Body of pancreas (tissue), 4 donors: ENCODE measurements at regions not wholly inside any gene's neighbourhood (a gene's known extent, or its start where the extent isn't known, plus 50 kb on each side); places are given as distances from the start of the nearest gene placed in this dataset.
A peak's percentile ranks its signal among the peaks of the same experiment; 100 is the strongest.

Experiments
- ATAC-seq: fragments of 150-250 bp; one replicate; pipeline ENCODE4 v1.9.1; 2016
- DNase-seq, 4 donors: peaks; one replicate each; pipeline ENCODE4 v3.0.0-alpha.2; 2019
- H3K27ac ChIP-seq, 4 donors: fragments of 200-600 bp; sonication (generic); 1 replicate in 3 of 4; 2 replicates in 1 of 4; pipeline versions ENCODE4 v1.5.1 to v1.6.1; 2016 to 2019; ENCODE audit warnings: mild to moderate bottlenecking in 1 of 4, mixed read lengths in 1 of 4, moderate library complexity in 1 of 4
- H3K27me3 ChIP-seq, 2 donors: fragments of 200-600 bp; sonication (generic); one replicate each; pipeline ENCODE4 v1.6.0; 2016; ENCODE audit warnings: mild to moderate bottlenecking in 1 of 2
- H3K36me3 ChIP-seq, 2 donors: fragments of 200-600 bp; sonication (generic); replicated peaks in 1 of 2; 2 replicates each; pipeline ENCODE4 v1.5.1; 2016; ENCODE audit warnings: low read depth in 2 of 2; ENCODE audit not compliant: insufficient read depth in 1 of 2
- H3K4me1 ChIP-seq: fragments of 200-600 bp; sonication (generic); one replicate; pipeline ENCODE4 v1.6.0; 2016
- H3K4me3 ChIP-seq, 2 donors: fragments of 200-600 bp; sonication (generic); 1 replicate in 1 of 2; 2 replicates in 1 of 2; pipeline ENCODE4 v1.5.1; 2016 to 2019
- H3K9me3 ChIP-seq, 3 donors: fragments of 200-600 bp; sonication (generic); 1 replicate in 2 of 3; 2 replicates in 1 of 3; pipeline ENCODE4 v1.5.1; 2016
- POLR2A ChIP-seq, 3 donors: fragments of 450-650 bp; IDR thresholded peaks; one replicate each; pipeline ENCODE4 v1.6.1; 2016; ENCODE audit warnings: antibody characterized with exemption in 3 of 3, mild to moderate bottlenecking in 2 of 3
- WGBS, 2 donors: methylation state at CpG; one replicate each; pipeline ENCODE4 v1.1.5; 2017; 5-methylcytosine and 5-hydroxymethylcytosine counted together
- intact Hi-C: fragments of 100-400 bp; cut with DNase I; formaldehyde crosslinking; loops from one replicate; pipeline ENCODE4 v1.15.1; 2023
- TF ChIP-seq, protein P1 (sequence below), 7 experiments: fragments of 450-650 bp in 4 of 7; fragments of 200-600 bp in 3 of 7; sonication (generic) in 3 of 7; IDR thresholded peaks; one replicate each; pipeline ENCODE4 v1.5.1; 2016 to 2019; ENCODE audit warnings: antibody characterized with exemption in 7 of 7

DNA sequence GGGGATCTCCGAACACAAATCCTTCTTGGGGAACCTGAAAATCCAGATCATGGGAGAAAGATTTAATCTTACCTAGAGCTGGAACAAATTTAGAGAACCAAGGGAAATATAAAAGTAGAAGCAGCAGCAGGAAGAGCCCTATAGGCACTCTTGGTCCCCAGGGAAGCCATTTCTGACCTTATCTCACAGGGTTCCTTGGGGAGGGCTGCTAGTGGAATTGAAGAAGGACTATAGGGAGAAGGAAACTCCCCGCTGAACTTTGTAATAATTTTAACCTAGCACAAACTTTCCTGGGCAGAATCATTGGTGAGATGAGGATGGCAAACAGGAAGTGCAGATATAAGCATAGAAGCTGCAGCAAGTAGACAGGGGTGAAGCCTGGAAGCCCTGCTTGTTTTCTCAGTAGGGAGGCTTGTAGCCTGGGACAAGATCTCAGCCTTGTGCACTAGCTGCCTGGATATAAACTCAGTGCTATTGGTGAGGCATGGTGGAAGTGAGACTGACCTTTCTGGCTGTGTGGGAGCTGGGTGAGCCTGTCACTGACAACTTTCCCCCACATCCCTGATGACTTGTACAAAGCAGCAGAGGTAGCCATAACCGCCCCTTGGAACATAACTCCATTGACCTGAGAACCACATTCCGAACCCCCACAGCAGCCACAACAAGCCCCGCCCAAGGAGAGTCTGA is 343.0 kb upstream of the TGFBR2 start:
- intact Hi-C loops: no loop called here
- TF ChIP-seq, protein P1, sequence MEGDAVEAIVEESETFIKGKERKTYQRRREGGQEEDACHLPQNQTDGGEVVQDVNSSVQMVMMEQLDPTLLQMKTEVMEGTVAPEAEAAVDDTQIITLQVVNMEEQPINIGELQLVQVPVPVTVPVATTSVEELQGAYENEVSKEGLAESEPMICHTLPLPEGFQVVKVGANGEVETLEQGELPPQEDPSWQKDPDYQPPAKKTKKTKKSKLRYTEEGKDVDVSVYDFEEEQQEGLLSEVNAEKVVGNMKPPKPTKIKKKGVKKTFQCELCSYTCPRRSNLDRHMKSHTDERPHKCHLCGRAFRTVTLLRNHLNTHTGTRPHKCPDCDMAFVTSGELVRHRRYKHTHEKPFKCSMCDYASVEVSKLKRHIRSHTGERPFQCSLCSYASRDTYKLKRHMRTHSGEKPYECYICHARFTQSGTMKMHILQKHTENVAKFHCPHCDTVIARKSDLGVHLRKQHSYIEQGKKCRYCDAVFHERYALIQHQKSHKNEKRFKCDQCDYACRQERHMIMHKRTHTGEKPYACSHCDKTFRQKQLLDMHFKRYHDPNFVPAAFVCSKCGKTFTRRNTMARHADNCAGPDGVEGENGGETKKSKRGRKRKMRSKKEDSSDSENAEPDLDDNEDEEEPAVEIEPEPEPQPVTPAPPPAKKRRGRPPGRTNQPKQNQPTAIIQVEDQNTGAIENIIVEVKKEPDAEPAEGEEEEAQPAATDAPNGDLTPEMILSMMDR (IDR thresholded peaks at IDR 0.05): no peak
- TF ChIP-seq POLR2A (IDR thresholded peaks at IDR 0.05): no peak

DNA sequence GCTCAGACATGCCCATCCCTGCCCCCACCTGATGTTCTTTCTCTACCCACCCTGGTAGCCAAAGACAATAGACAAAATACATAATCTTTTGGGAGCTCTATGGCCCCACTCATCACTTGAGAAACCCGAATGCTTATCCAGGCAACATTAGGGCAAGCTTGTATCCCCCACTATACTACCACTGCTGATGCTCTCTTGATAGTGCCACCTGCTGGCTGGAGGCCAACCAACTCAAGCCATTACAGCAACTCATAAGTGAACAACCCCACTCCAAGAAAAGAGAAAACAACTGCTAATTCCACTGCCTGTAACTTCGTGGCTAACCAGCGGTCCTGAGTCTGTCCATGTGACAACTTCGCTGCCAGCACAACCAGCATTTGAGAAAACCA is 342.5 kb upstream of the TGFBR2 start:
- Histone ChIP-seq H3K36me3 (no peaks in the 10 kb centered on the region), H3K27ac (no peak overlapping the region), H3K4me3 (no peak overlapping the region), H3K27me3 (no peaks in the 10 kb centered on the region), H3K4me1 (no peaks in the 10 kb centered on the region), H3K9me3 (no peaks in the 10 kb centered on the region)
- no peak for TF ChIP-seq POLR2A (IDR thresholded peaks at IDR 0.05)
- TF ChIP-seq, protein P1 (IDR thresholded peaks at IDR 0.05): no peak
- intact Hi-C loops: no loop called here
- ATAC-seq (no peak), DNase-seq (peak in 1 of 4 donors; percentile 10)
- 83 to 89% methylated on average over 4 of the region's 4 CpGs for WGBS, 2 donors

More for the DNA sequence above, 343.0 kb upstream of the TGFBR2 start:
- no peaks in the 10 kb centered on the region for H3K36me3 ChIP-seq
- 87 to 97% methylated on average over 5 of the region's 5 CpGs for WGBS, 2 donors
- no peak overlapping the region for H3K27ac ChIP-seq
- H3K4me1 ChIP-seq: no peaks in the 10 kb centered on the region
- H3K4me3 ChIP-seq: no peak overlapping the region
- ATAC-seq: no peak
- H3K9me3 ChIP-seq: no peaks in the 10 kb centered on the region
- DNase-seq: no peak
- H3K27me3 ChIP-seq: no peaks in the 10 kb centered on the region

DNA sequence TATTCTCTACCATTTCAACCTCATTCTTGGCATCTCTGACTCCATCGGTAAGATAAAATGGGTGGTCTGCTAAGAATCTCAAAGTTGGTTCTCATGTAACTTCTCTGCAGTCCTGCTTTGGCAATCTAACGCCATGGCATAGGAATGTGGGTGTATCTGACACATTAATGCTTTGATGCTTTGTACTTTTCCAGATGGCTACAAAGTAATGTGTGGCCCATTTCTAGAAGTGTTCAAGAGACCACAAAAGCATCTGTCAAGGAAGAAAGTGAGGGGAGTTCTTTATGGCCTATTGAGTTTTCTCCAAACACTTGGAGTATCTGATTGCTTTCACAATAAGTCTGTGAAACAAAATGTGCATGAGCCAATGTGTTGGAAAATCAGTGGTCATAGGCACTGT is 339.9 kb upstream of the TGFBR2 start:
- H3K4me1 ChIP-seq: no peaks in the 10 kb centered on the region
- no peaks in the 10 kb centered on the region for H3K27me3 ChIP-seq
- H3K4me3 ChIP-seq: no peak overlapping the region
- H3K36me3 ChIP-seq: no peaks in the 10 kb centered on the region
- WGBS, 2 donors: 86 to 90% methylated on average over 2 of the region's 2 CpGs
- TF ChIP-seq, protein P1 (IDR thresholded peaks at IDR 0.05): no peak
- no peak for TF ChIP-seq POLR2A (IDR thresholded peaks at IDR 0.05)
- no peak for ATAC-seq
- H3K9me3 ChIP-seq: no peaks in the 10 kb centered on the region
- intact Hi-C loops: no loop called here
- no peak overlapping the region for H3K27ac ChIP-seq
- DNase-seq: no peak

- ATAC-seq (no peak), DNase-seq (no peak)
- no peak for TF ChIP-seq POLR2A (IDR thresholded peaks at IDR 0.05)
- TF ChIP-seq, protein P1 (IDR thresholded peaks at IDR 0.05): no peak
- no peaks in the 10 kb centered on the region for H3K9me3 ChIP-seq
- no peak overlapping the region for H3K4me3 ChIP-seq
- H3K4me1 ChIP-seq: no peaks in the 10 kb centered on the region
- no peaks in the 10 kb centered on the region for H3K36me3 ChIP-seq
- WGBS, 2 donors: 64 to 73% methylated on average over 4 of the region's 4 CpGs
- H3K27me3 ChIP-seq: no peaks in the 10 kb centered on the region
- no peak overlapping the region for H3K27ac ChIP-seq
- intact Hi-C loops: no loop called here
Observed at GRCh38 chr3:30268288-30268687, 338.1 kb upstream of the TGFBR2 start.
